IMR-90 (cell line): ENCODE measurements at regions not wholly inside any gene's neighbourhood (a gene's known extent, or its start where the extent isn't known, plus 50 kb on each side); places are given as distances from the start of the nearest gene placed in this dataset.

Experiments
- ATAC-seq: fragments of 200-7000 bp; cut with Tn5 transposase; 2 replicates; pipeline ENCODE4 v1.9.1; 2020; ENCODE audit warnings: low read depth, mild to moderate bottlenecking, moderate library complexity
- BruUV-seq: library from RNA; stranded (reverse); fragments of 400-500 nt; replicated peaks from 2 replicates; lab custom pipeline; 2021; lab: Mats Ljungman, UMichigan
- CTCF ChIA-PET: fragments of 300-600 bp; formaldehyde crosslinking; extraction: SDS; loops from one replicate; lab custom pipeline; 2021; ENCODE audit warnings: antibody characterized with exemption; lab: Yijun Ruan, JAX
- POLR2A ChIA-PET: fragments of 300-600 bp; sonication (Branson Sonifier 250); formaldehyde crosslinking; loops from one replicate; lab custom pipeline; 2022; ENCODE audit warnings: antibody characterized with exemption; ENCODE audit not compliant: unreplicated experiment; lab: Charles Lee
- DNase-seq: peaks from one replicate; pipeline ENCODE4 v3.0.0; 2013
- H2AFZ ChIP-seq: replicated peaks from 2 replicates; pipeline ENCODE3; 2013; ENCODE audit warnings: low read length, mild to moderate bottlenecking; ENCODE audit not compliant: poor library complexity
- H2AK5ac ChIP-seq: 2 replicates; pipeline ENCODE4 v1.6.1; 2013; ENCODE audit warnings: low read depth, low read length, inconsistent platforms
- H2AK9ac ChIP-seq: replicated peaks from 2 replicates; pipeline ENCODE3; 2013; ENCODE audit warnings: mild to moderate bottlenecking, low read depth, low read length, moderate library complexity; ENCODE audit not compliant: poor library complexity
- H2BK120ac ChIP-seq: 2 replicates; pipeline ENCODE4 v1.6.1; 2013; ENCODE audit warnings: low read depth, low read length, inconsistent platforms
- H2BK15ac ChIP-seq: 3 replicates; pipeline ENCODE4 v1.6.1; 2013; ENCODE audit warnings: low read depth, low read length, inconsistent platforms
- H2BK20ac ChIP-seq: 2 replicates; pipeline ENCODE4 v1.6.1; 2013; ENCODE audit warnings: low read depth, mild to moderate bottlenecking, inconsistent platforms, low read length, moderate library complexity
- H2BK5ac ChIP-seq: 2 replicates; pipeline ENCODE4 v1.6.1; 2013; ENCODE audit warnings: mild to moderate bottlenecking, low read depth, low read length, inconsistent platforms; ENCODE audit not compliant: poor library complexity, severe bottlenecking
- H3K14ac ChIP-seq: replicated peaks from 2 replicates; pipeline ENCODE4 v1.6.1; 2013; ENCODE audit warnings: low read depth, low read length, inconsistent platforms
- H3K18ac ChIP-seq: 2 replicates; pipeline ENCODE4 v1.6.1; 2013; ENCODE audit warnings: low read depth, low read length, control low read depth
- H3K23ac ChIP-seq: 2 replicates; pipeline ENCODE4 v1.6.1; 2013; ENCODE audit warnings: low read depth, low read length, inconsistent platforms
- H3K27ac ChIP-seq: 2 replicates; pipeline ENCODE4 v1.5.1; 2013; ENCODE audit warnings: mild to moderate bottlenecking, control low read depth, low read length; ENCODE audit not compliant: insufficient read depth
- H3K27me3 ChIP-seq: 2 replicates; pipeline ENCODE4 v1.6.1; 2013; ENCODE audit warnings: low read length; ENCODE audit not compliant: control insufficient read depth, insufficient read depth
- H3K36me3 ChIP-seq: 2 replicates; pipeline ENCODE4 v1.6.1; 2013; ENCODE audit warnings: low read length, mixed read lengths; ENCODE audit not compliant: control insufficient read depth, insufficient read depth
- H3K4ac ChIP-seq: 2 replicates; pipeline ENCODE4 v1.6.1; 2013; ENCODE audit warnings: low read depth, low read length, inconsistent platforms
- H3K4me1 ChIP-seq: 2 replicates; pipeline ENCODE4 v1.6.1; 2013; ENCODE audit warnings: low read length, mixed read lengths; ENCODE audit not compliant: control insufficient read depth, insufficient read depth
- H3K4me2 ChIP-seq: 2 replicates; pipeline ENCODE4 v1.6.1; 2013; ENCODE audit warnings: low read depth, mild to moderate bottlenecking, control low read depth, low read length, moderate library complexity
- H3K4me3 ChIP-seq: 2 replicates; pipeline ENCODE4 v1.5.1; 2013; ENCODE audit warnings: low read depth, mild to moderate bottlenecking, control low read depth, low read length, moderate library complexity; ENCODE audit not compliant: insufficient read depth
- H3K56ac ChIP-seq: 2 replicates; pipeline ENCODE4 v1.6.1; 2013; ENCODE audit warnings: low read length, inconsistent platforms; ENCODE audit not compliant: insufficient read depth; ENCODE audit errors: extremely low read depth
- H3K79me1 ChIP-seq, 2 experiments: 2 replicates each; pipeline ENCODE4 v1.6.1; 2013; ENCODE audit warnings: low read length in 2 of 2, inconsistent platforms in 1 of 2, low read depth in 1 of 2
- H3K9ac ChIP-seq: 2 replicates; pipeline ENCODE4 v1.6.1; 2013; ENCODE audit warnings: low read depth, low read length, control low read depth
- H3K9me1 ChIP-seq: 2 replicates; pipeline ENCODE4 v1.6.1; 2013; ENCODE audit warnings: low read length, inconsistent platforms; ENCODE audit not compliant: insufficient read depth
- H3K9me3 ChIP-seq: 2 replicates; pipeline ENCODE4 v1.6.1; 2013; ENCODE audit warnings: low read length; ENCODE audit not compliant: control insufficient read depth, insufficient read depth
- H4K20me1 ChIP-seq: 2 replicates; pipeline ENCODE4 v1.6.1; 2013; ENCODE audit warnings: low read length, inconsistent platforms; ENCODE audit not compliant: insufficient read depth
- H4K5ac ChIP-seq: 2 replicates; pipeline ENCODE4 v1.6.1; 2013; ENCODE audit warnings: mild to moderate bottlenecking, low read depth, low read length, control low read depth
- H4K8ac ChIP-seq, 2 experiments: 2 replicates each; pipeline ENCODE4 v1.6.1; 2013; ENCODE audit warnings: low read depth in 2 of 2, low read length in 2 of 2, control low read depth in 1 of 2, inconsistent platforms in 1 of 2
- H4K91ac ChIP-seq: 2 replicates; pipeline ENCODE4 v1.6.1; 2013; ENCODE audit warnings: low read depth, low read length, inconsistent platforms; ENCODE audit not compliant: insufficient read depth
- BHLHE40 ChIP-seq: fragments of 150-350 bp; IDR thresholded peaks from 2 replicates; pipeline ENCODE4 v1.6.1; 2016; ENCODE audit warnings: mild to moderate bottlenecking, low read depth, low read length
- CEBPB ChIP-seq: IDR thresholded peaks from 2 replicates; pipeline ENCODE4 v1.6.1; 2012; ENCODE audit warnings: low read depth, low read length, improper control_type of control experiment
- CHD1 ChIP-seq: IDR thresholded peaks from 2 replicates; pipeline ENCODE4 v1.6.1; 2012; ENCODE audit warnings: low read depth, low read length, improper control_type of control experiment
- FOS ChIP-seq: fragments of 150-350 bp; IDR thresholded peaks from 2 replicates; pipeline ENCODE4 v1.6.1; 2016; ENCODE audit warnings: low read depth, low read length
- MAFK ChIP-seq: IDR thresholded peaks from 2 replicates; pipeline ENCODE4 v1.6.1; 2012; ENCODE audit warnings: low read depth, low read length, improper control_type of control experiment
- MAZ ChIP-seq: IDR thresholded peaks from 2 replicates; pipeline ENCODE4 v1.6.1; 2012; ENCODE audit warnings: low read depth, mild to moderate bottlenecking, low read length, improper control_type of control experiment, moderate library complexity, borderline replicate concordance
- MXI1 ChIP-seq: IDR thresholded peaks from 2 replicates; pipeline ENCODE4 v1.6.1; 2012; ENCODE audit warnings: low read depth, mild to moderate bottlenecking, low read length, moderate library complexity, borderline replicate concordance
- NFE2L2 ChIP-seq: fragments of 150-350 bp; IDR thresholded peaks from 2 replicates; pipeline ENCODE4 v1.6.1; 2016; ENCODE audit warnings: low read depth, mild to moderate bottlenecking, low read length
- POLR2A ChIP-seq: IDR thresholded peaks from 2 replicates; pipeline ENCODE4 v1.6.1; 2012; ENCODE audit warnings: mild to moderate bottlenecking, low read depth, low read length
- RAD21 ChIP-seq: IDR thresholded peaks from 2 replicates; pipeline ENCODE4 v1.6.1; 2012; ENCODE audit warnings: low read length, improper control_type of control experiment
- RCOR1 ChIP-seq: IDR thresholded peaks from 2 replicates; pipeline ENCODE4 v1.6.1; 2012; ENCODE audit warnings: mild to moderate bottlenecking, low read length, improper control_type of control experiment; ENCODE audit not compliant: insufficient replicate concordance
- RFX5 ChIP-seq: IDR thresholded peaks from 2 replicates; pipeline ENCODE4 v1.8.0; 2012; ENCODE audit warnings: low read depth, mild to moderate bottlenecking, low read length, moderate library complexity
- SMC3 ChIP-seq: fragments of 150-350 bp; IDR thresholded peaks from 2 replicates; pipeline ENCODE4 v1.6.1; 2016; ENCODE audit warnings: low read depth, mild to moderate bottlenecking, antibody characterized with exemption, low read length, moderate library complexity
- USF2 ChIP-seq: fragments of 150-350 bp; IDR thresholded peaks from 2 replicates; pipeline ENCODE4 v1.6.1; 2017; ENCODE audit warnings: mild to moderate bottlenecking, antibody characterized with exemption, low read length, low read depth
- WGBS, 2 experiments: methylation state at CpG; one replicate each; pipeline versions ENCODE4 v1.1.5 to v1.1.7; 2013; ENCODE audit warnings: missing lambda C conversion rate in 2 of 2; ENCODE audit not compliant: insufficient read length in 1 of 2; ENCODE audit errors: extremely low coverage in 2 of 2; 5-methylcytosine and 5-hydroxymethylcytosine counted together
- dilution Hi-C: fragments of 300-500 bp; cut with HindIII; formaldehyde crosslinking; loops from one replicate; pipeline ENCODE4 v1.14.3; 2018; ENCODE audit warnings: low sequenced_read_pairs; ENCODE audit not compliant: unreplicated experiment
- in situ Hi-C: fragments of 300-500 bp; cut with MboI; formaldehyde crosslinking; loops from 3 replicates; pipeline ENCODE4 v1.14.3; 2019; ENCODE audit warnings: low sequenced_read_pairs, inconsistent platforms, mixed read lengths
- intact Hi-C: fragments of 100-400 bp; cut with micrococcal nuclease; formaldehyde crosslinking; loops from 2 replicates; pipeline ENCODE4 v1.10.0; 2022
- TF ChIP-seq, protein P1 (sequence below): fragments of 150-350 bp; IDR thresholded peaks from 2 replicates; pipeline ENCODE4 v1.6.1; 2016; ENCODE audit warnings: low read depth, mild to moderate bottlenecking, low read length, moderate library complexity, borderline replicate concordance
- TF ChIP-seq, protein P2 (sequence below): conservative IDR thresholded peaks from 2 replicates; pipeline ENCODE4 v1.5.1; 2012; ENCODE audit warnings: mild to moderate bottlenecking, low read depth, low read length, improper control_type of control experiment

DNA sequence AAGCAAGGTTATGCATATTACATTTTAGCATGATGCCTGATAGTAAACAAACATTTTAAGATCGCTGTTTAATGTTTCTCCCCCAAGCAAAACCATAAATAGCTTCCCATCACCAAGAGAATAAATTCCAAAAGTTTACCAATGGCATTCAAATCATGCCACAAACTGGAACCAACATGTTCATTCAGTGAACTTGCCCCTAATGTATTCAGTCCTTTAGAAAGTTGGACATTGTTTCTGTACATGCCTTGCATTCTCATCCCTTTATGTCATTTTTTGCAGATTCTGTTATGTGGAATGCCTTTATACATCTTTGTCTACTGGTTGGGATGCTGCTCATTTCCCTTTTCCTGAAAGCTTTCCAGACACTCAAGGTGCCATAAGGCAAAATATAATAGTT is 105.5 kb downstream of the PYDC2 start:
- H3K14ac ChIP-seq: no peak overlapping the region
- H3K4me1 ChIP-seq: no peaks in the 10 kb centered on the region
- no peak overlapping the region for H3K23ac ChIP-seq
- no peak overlapping the region for H3K9ac ChIP-seq
- H3K27ac ChIP-seq: no peak overlapping the region
- no peaks in the 10 kb centered on the region for H3K9me1 ChIP-seq
- no peak overlapping the region for H2BK120ac ChIP-seq
- DNase-seq (no peak), ATAC-seq (no peak)
- no peak overlapping the region for H2BK5ac ChIP-seq
- H3K79me1 ChIP-seq: no peaks in the 10 kb centered on the region
- H3K27me3 ChIP-seq: no peaks in the 10 kb centered on the region
- H3K56ac ChIP-seq: no peak overlapping the region
- in situ Hi-C loops: no loop called here
- H3K36me3 ChIP-seq: no peaks in the 10 kb centered on the region
- no peak overlapping the region for H3K4me2 ChIP-seq
- no peak overlapping the region for H4K5ac ChIP-seq
- no peak overlapping the region for H4K8ac ChIP-seq
- intact Hi-C loops: no loop called here
- no TSS peak for BruUV-seq
- no peak overlapping the region for H2AK9ac ChIP-seq
- 60% methylated on average over 1 of the region's 1 CpG; no CpG with 5 or more reads in 1 of the 2 experiments for WGBS, 2 experiments
- H3K4ac ChIP-seq: no peak overlapping the region
- H4K91ac ChIP-seq: no peak overlapping the region
- H2AK5ac ChIP-seq: no peak overlapping the region
- H3K18ac ChIP-seq: no peak overlapping the region
- H2BK20ac ChIP-seq: no peak overlapping the region
- TF ChIP-seq MAFK (no peak), NFE2L2 (no peak), RAD21 (no peak), MXI1 (no peak), FOS (no peak), BHLHE40 (no peak), RCOR1 (no peak), CEBPB (no peak), MAZ (no peak), SMC3 (no peak), RFX5 (no peak), USF2 (no peak), CHD1 (no peak), POLR2A (no peak)
- TF ChIP-seq, protein P1, sequence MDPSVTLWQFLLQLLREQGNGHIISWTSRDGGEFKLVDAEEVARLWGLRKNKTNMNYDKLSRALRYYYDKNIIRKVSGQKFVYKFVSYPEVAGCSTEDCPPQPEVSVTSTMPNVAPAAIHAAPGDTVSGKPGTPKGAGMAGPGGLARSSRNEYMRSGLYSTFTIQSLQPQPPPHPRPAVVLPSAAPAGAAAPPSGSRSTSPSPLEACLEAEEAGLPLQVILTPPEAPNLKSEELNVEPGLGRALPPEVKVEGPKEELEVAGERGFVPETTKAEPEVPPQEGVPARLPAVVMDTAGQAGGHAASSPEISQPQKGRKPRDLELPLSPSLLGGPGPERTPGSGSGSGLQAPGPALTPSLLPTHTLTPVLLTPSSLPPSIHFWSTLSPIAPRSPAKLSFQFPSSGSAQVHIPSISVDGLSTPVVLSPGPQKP: no peak
- TF ChIP-seq, protein P2, sequence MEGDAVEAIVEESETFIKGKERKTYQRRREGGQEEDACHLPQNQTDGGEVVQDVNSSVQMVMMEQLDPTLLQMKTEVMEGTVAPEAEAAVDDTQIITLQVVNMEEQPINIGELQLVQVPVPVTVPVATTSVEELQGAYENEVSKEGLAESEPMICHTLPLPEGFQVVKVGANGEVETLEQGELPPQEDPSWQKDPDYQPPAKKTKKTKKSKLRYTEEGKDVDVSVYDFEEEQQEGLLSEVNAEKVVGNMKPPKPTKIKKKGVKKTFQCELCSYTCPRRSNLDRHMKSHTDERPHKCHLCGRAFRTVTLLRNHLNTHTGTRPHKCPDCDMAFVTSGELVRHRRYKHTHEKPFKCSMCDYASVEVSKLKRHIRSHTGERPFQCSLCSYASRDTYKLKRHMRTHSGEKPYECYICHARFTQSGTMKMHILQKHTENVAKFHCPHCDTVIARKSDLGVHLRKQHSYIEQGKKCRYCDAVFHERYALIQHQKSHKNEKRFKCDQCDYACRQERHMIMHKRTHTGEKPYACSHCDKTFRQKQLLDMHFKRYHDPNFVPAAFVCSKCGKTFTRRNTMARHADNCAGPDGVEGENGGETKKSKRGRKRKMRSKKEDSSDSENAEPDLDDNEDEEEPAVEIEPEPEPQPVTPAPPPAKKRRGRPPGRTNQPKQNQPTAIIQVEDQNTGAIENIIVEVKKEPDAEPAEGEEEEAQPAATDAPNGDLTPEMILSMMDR: no peak
- dilution Hi-C loops: no loop called here
- peaks cover 3% of the 10 kb centered on the region; the same call in 1 of the 2 replicates for H3K9me3 ChIP-seq
- H3K4me3 ChIP-seq: no peak overlapping the region
- no peak overlapping the region for H2AFZ ChIP-seq
- H4K20me1 ChIP-seq: no peaks in the 10 kb centered on the region
- POLR2A ChIA-PET: no interaction called here
- H2BK15ac ChIP-seq: no peak overlapping the region
- CTCF ChIA-PET: no interaction called here
